ENCODE measurements at regions not wholly inside any gene's neighbourhood (a gene's known extent, or its start where the extent isn't known, plus 50 kb on each side); places are given as distances from the start of the nearest gene placed in this dataset.
A peak's percentile ranks its signal among the peaks of the same experiment; 100 is the strongest.

DNA sequence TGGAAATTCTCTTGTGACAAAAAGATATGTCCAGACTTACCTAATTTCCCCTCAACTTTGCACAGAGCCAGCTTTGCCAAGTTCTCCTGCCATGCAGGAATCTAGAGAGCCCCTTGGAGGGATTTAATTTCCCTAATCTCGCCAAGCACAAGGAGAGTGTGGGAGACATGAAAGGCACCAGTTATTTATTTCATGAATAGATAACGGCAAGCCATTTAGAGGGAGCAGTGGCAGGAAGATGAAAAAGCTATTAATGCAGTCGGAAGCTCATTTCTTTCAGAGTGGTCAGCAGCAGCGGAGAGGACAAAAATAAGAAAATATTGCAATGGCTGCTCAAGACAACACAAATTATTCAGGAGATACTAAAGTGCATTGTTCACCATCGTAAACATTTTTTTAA, 150.9 kb upstream of the WSCD2 start:
- DNase-seq (ENCODE audit: low read depth in 2 of 2): no peak

DNA sequence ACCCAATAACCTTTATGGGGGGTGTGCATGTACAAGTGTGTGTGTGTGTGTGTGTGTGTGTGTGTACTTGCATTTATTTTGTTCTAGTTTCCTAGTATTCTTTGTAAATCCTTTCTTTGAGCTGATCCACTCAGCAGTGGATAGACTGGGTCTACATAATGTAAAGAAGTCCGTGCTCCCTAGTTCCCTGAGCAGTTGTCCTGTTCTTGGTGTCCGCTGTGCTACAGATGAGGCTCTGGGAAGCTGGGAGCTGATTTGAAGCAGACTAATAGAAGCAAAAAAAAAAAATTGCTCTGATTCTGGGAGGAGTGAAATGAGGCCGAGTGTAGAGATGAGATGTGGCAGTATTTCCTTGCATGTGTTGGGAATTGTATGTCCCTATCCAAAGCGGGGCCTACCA, 150.4 kb upstream of the WSCD2 start:
- DNase-seq (ENCODE audit: low read depth in 2 of 2): no peak

- DNase-seq (ENCODE audit: low read depth in 2 of 2): no peak
Measured at GRCh38 chr12:107983756-107984472, 145.2 kb upstream of the WSCD2 start.

- DNase-seq (ENCODE audit: low read depth in 2 of 2): no peak
Measured at GRCh38 chr12:107984973-107985372, 144.1 kb upstream of the WSCD2 start.

DNA sequence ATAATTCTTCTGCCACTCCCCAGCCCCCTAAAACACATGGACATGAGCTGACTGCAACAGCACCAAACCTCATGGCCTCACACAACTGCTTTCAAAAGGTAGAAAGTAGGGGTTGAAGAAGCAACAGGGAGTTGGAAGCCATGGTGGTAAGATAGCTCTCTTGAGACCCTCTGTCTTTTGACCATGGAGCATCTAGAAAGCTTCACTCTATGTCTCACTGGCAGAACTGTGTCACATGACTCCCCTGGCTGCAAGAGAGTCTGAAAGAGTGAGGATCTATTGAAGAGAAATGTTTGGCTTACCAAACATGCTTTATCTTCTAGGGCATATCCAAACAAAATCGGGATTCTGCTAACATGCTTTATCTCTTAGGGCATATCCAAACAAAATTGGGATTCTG, 142.9 kb upstream of the WSCD2 start:
- no peak for DNase-seq (ENCODE audit: low read depth in 2 of 2)

- DNase-seq (ENCODE audit: low read depth in 2 of 2): peak in 1 of 2 experiments; percentile 8
Measured at GRCh38 chr12:107990325-107990724, 138.8 kb upstream of the WSCD2 start.

DNA sequence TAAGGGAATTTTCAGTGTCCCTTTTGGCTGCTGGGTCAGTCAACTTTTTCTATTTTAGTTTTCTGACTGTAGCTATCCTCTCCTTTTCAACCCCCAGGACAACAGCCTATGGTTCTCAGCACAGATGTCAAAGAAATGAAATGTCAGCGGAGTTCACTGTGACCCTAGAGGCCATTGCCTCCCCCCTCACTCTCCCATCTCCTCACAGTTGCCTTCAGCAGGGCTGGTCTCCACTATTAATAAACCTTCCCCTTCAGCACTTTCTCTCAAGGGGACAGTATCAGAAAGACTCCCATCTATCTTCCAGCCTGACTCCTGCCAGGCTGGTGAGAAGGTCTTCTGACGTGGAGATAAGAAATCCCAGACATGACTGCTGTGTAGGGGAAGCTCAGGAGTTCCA, 137.1 kb upstream of the WSCD2 start:
- DNase-seq (ENCODE audit: low read depth in 2 of 2): no peak

DNA sequence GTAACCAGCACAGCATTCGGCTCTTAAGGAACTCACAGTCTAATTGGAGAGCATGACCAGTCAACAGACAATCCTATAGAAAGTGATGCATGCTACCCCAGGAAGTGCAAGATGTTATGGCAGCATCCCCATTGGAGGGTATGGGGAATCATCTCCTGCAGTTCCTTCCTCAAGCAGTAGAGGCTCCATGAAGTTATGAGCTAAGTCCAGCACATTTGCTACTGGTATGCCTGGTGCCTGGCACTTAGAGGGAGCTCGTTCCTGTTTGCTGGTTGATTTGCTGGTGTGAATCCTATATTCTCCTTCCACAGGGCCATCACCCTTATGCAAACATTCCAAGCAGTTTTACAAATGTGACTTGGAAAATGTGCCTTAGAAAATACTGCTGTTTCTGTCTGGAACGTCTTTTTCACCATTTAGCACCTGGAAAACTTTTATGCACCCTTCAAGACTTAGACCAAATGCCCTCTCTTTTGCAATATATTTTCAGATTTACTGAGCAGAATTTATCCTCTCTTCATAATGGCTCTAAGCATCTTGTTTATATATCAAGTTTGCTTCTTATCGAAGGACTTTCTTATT, 136.1 kb upstream of the WSCD2 start:
- no peak for DNase-seq (ENCODE audit: low read depth in 2 of 2)

DNA sequence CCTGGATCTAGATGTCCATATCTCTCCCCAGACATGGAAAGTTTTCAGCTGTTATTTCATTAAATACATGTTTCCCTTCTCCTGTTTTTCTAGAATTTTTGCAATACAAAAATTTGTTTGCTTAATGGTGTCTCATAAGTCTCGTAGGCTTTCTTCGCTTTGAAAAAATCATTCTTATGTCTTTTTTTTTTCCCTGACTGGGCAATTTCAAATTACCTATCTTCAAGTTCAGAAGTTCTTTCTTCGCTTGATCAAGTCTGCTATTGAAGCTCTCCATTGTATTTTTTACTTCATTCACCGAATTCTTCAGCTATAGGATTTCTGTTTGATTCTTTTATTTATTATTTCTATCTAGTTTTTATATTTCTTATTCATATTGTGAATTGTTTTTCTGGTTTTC, 130.2 kb upstream of the WSCD2 start:
- no peak for DNase-seq (ENCODE audit: low read depth in 2 of 2)

DNA sequence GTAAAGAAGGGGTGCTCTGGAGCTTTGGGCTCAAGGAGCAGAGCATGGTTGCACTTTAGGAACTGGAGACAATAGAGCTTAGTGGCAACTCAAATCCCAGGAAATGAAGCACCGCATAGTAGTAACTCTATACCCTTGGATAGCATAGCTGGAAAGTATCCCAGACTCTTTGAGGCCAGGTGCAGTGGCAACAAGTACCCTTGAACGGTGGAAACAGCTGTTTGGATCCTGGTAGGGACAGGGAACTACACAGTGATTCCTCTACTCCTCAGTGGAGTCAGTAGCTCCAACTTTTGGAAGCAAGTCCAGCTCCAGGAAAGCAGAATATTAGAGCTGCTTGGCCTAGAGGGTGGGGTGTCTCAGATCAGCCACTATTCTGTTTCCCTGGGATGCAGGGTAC, 129.0 kb upstream of the WSCD2 start:
- no peak for DNase-seq (ENCODE audit: low read depth in 2 of 2)

- DNase-seq (ENCODE audit: low read depth in 2 of 2): no peak
Measured at GRCh38 chr12:108004319-108004718, 124.8 kb upstream of the WSCD2 start.

DNA sequence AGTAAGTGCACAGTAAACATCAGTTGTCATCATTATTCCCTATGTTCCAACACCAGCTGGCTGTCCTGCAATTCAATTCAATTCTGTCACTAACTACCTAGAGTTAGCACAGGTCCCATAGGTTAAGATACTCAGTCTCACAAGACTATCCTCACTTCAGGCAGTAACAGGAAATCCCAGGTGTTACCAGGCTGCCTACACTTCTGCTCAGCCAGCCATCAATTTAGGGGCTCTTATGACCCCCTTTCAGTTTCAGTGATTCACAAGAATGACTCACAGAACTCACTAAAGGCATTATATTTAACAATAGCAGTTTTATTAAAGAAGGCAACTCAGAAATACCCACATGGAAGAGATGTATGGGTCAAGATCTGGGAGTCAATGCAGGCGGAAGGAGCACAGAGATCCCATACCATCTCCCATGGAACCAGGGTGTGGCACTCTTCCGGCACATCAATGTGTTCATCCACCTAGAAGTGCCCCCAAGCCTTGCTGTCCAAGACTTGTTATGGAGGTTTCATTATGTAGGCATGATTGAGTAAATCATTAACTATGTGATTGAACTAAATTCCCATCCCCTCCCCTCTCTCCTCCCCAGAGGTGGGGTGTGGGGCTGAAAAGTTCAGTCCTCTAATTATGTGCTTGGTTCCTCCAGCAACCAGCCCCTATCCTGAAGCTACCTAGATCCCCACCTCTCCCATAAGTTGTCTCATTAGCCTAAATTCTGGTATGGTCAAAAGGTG, 120.8 kb upstream of the WSCD2 start:
- DNase-seq (ENCODE audit: low read depth in 2 of 2): no peak

DNA sequence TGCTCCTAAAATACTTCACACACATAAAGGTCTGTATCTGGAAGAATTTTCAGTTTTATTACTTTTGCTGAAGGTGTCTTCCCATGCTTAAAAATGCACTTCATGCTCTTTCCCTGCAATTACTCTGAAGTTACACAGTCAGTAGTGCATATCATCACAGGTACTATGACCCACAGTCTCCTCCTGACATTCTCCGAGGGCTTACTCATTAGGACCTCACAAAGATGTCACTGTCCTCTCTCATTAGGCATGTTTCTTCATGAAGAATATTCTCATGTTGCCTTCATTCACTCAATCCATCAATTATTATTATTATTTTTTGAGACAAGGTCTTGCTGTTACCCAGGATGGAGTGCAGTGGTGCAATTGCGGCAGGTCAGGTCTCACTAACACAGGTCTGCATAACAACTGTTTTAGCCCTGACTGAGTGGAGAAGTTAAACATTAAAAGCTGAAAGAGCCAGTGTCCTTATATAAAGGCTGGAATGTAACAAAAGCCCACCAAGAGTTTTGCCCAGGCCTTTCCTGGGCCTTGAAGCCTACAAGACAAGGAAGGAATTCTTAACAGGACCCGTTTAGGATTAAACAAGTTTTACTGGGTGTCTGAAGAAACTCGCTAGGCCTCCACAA, 119.5 kb upstream of the WSCD2 start:
- DNase-seq (ENCODE audit: low read depth in 2 of 2): no peak

DNA sequence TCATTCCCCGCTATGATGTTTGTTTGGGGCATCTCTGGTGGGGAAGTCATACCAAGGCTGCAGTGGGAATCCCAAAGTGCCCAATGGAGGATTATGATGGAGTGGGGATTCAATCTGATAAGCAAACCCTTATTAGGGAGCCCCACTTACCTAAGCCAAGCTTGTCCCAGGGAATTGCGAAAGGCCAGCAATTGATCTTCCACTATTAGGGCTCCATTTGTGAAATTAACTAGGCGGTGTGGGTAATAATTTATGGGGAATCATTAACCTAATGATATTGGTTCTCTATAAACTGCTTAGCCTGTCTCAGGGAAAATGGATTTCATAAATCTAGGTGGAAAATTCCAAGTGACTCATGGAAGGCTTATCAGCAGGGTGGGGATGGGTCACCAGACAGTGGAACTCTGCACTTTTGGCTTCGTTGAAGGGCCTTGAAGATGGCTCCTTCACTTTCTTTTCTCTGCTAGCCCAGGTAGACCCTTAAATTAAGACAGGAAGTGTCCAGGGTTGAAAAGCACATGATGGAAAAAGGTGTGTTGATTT, 113.0 kb upstream of the WSCD2 start:
- no peak for DNase-seq (ENCODE audit: low read depth in 2 of 2)

- no peak for DNase-seq (ENCODE audit: low read depth in 2 of 2)
Measured at GRCh38 chr12:108017472-108018057, 111.5 kb upstream of the WSCD2 start.

DNA sequence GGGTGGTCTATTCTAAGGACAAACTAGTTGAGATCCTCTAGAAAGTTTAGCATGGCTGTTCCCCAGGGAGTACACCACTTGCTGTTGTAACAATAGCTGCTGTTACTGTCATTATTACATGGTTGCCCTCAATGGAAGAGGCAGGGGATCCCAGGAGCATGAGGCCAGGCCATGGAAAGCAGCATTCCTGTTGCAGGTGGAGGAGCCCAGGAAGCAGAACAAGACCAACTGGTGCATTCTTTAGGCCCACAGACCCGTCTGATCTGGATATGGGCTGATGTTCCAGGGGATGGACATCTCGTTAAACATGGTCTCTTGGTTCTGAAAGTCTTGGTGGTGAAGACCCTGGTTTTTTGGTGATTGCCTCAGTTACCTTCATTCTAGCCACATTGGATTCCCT, 109.2 kb upstream of the WSCD2 start:
- DNase-seq (ENCODE audit: low read depth in 2 of 2): no peak

DNA sequence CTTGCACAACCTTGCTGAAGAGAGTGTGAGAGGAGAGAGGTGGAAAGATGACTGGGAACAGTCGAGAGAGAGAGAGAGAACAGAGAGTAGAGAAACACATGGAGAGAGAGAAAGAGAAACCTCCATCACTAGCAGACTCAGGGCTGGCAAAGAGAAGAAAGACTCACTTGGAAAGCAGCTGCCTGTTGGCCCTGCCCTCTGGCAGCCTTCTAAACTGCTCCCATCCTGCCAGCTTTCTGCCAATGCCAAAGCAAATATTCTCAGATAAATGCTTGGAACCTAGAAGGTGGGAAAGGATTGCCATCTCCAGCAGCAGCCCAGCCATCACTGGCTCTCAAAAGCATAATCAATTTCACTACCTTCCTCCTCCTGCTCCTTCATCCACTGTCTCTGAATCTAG, 107.9 kb upstream of the WSCD2 start:
- no peak for DNase-seq (ENCODE audit: low read depth in 2 of 2)

- DNase-seq (ENCODE audit: low read depth in 2 of 2): no peak
Measured at GRCh38 chr12:108021949-108022522, 107.1 kb upstream of the WSCD2 start.

DNA sequence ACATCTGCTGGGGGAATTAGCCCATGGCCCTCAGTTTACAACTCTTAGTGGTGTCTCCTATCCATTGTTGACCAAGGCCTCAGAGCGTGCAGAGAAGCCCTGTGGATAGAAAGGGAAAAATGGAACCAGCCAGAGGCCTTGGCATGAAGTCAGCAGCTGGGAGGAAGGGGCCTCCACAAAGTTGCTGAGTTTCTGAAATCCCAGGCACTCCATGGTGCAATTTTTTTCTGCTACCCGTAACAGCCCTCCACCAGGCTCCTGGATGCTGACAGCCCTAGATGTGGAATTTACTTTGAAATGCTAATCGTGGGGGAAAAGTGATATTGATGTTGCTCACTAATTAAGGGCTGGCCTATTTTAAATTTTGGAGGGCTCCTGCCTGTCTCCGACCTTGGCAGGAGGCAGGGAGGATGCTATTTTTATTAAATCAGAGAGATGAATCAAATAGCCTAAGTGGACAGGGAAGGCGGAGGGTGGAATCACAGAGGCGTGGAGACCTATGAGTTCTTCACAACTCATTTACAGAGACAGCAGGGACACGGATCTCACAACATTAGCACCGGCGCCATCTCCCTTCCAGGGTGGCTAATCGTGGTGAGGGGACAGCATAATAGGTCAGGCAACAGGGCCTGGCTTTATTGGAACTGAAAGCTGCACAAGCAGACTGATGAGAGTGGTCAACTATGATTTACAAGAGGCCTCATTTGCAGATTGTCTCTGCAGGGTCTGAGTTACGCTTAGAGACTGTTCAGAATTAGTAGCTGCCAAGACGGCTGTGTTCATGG, 99.8 kb upstream of the WSCD2 start:
- DNase-seq (ENCODE audit: low read depth in 2 of 2): no peak

DNA sequence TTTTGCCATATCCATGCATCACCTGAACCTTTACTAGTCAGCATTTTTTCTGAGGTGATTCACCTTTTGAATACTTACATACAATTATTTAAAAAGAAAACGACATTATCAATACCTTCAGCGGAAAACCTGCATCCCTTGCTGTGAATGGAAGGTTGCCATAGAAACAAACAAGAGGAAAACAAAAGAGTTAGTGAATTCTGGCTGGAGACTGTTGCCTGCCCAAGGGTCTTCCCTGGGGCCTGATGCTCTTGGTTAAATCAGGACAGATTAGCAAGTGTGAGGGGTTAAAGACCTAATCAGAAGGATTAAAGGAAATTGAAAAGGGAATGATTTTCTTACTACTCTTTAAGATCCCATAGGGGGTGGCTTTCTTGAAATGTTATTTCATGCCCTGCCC, 96.0 kb upstream of the WSCD2 start:
- DNase-seq (ENCODE audit: low read depth in 2 of 2): no peak

- no peak for DNase-seq (ENCODE audit: low read depth in 2 of 2)
Measured at GRCh38 chr12:108035372-108035771, 93.7 kb upstream of the WSCD2 start.

Data from stimulated activated CD4-positive, alpha-beta T cell treated with anti-CD3 and anti-CD28 coated beads, Interleukin-12 subunit alpha, Interleukin-12 subunit beta, amount 100 ng/mL, for 24 hours (primary cell).